ENCODE measurements at regions not wholly inside any gene's neighbourhood (a gene's known extent, or its start where the extent isn't known, plus 50 kb on each side); places are given as distances from the start of the nearest gene placed in this dataset.

DNA sequence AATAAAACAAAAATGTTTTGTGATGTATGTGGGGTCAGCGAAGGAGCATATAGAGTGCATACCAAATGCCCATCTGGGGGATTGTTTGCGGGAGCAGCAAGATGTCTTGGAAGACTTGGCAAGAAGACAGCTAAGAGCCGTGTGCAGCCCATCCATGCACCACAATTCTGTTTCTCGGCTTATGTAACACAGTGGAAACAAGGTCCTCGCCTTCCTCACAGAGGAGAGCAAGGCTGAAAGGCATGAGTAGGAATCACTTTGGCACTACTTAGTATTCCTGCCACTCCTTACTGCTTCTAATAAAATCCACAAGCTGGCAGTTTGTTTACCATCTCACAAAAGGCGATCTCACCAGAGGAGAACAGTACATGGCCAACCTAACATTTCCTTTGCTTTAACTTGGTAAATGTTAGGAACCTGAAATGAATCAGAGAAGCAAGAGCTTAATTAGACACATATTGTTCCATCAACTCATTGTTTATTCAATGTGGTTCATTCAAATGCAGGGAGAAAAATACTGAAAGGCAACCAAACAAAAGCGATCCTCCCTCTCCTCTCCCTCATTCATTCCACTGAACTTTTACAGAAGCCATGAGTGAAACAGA is 648.1 kb downstream of the ACTL7B start (continued):
- TF ChIP-seq, protein P1, sequence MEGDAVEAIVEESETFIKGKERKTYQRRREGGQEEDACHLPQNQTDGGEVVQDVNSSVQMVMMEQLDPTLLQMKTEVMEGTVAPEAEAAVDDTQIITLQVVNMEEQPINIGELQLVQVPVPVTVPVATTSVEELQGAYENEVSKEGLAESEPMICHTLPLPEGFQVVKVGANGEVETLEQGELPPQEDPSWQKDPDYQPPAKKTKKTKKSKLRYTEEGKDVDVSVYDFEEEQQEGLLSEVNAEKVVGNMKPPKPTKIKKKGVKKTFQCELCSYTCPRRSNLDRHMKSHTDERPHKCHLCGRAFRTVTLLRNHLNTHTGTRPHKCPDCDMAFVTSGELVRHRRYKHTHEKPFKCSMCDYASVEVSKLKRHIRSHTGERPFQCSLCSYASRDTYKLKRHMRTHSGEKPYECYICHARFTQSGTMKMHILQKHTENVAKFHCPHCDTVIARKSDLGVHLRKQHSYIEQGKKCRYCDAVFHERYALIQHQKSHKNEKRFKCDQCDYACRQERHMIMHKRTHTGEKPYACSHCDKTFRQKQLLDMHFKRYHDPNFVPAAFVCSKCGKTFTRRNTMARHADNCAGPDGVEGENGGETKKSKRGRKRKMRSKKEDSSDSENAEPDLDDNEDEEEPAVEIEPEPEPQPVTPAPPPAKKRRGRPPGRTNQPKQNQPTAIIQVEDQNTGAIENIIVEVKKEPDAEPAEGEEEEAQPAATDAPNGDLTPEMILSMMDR (conservative IDR thresholded peaks at IDR 0.05; ENCODE audit: low read depth in 2 of 2) = no peak
- TF ChIP-seq CREB1 (CRISPR knock-in tag; IDR thresholded peaks at IDR 0.05; ENCODE audit: low read depth) (no peak), STAT1 (IDR thresholded peaks at IDR 0.05; ENCODE audit: unreplicated experiment) (no peak), JUNB (IDR thresholded peaks at IDR 0.05; ENCODE audit: unreplicated experiment) (no peak), EZH2 (IDR thresholded peaks at IDR 0.05; ENCODE audit: low read depth, unreplicated experiment) (no peak), ZNF114 (CRISPR knock-in tag; IDR thresholded peaks at IDR 0.05) (no peak), ZNF331 (CRISPR knock-in tag; IDR thresholded peaks at IDR 0.05; ENCODE audit: low read depth) (no peak)
- TF ChIP-seq, protein P2, sequence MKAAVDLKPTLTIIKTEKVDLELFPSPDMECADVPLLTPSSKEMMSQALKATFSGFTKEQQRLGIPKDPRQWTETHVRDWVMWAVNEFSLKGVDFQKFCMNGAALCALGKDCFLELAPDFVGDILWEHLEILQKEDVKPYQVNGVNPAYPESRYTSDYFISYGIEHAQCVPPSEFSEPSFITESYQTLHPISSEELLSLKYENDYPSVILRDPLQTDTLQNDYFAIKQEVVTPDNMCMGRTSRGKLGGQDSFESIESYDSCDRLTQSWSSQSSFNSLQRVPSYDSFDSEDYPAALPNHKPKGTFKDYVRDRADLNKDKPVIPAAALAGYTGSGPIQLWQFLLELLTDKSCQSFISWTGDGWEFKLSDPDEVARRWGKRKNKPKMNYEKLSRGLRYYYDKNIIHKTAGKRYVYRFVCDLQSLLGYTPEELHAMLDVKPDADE (IDR thresholded peaks at IDR 0.05) = no peak

DNA sequence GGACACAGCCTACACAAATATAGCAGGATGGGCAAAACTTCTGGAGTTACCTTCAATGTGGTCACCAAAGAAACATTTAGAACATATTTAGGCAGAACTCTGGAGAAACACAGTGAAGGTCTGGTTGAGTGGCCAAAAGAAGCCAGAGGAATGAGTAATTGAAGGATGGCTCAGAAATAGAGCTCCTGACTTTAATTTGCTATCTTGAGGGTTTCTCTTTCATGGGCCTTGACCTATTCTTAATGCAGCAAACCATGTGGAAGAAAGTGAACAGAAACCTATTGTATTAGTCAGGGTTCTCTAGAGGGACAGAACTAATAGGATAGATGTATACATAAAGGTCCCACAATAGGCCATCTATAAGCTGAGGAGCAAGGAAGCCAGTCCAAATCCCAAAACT is 650.5 kb downstream of the ACTL7B start:
- Histone ChIP-seq H3K27ac (ENCODE audit: low read depth) (no peak overlapping the region), H3K79me2 (replicated peaks; ENCODE audit: insufficient read depth) (no peaks in the 10 kb centered on the region), H2AFZ (no peak overlapping the region), H3F3A (replicated peaks; ENCODE audit: low read depth) (no peaks in the 10 kb centered on the region), H4K20me1 (replicated peaks; ENCODE audit: insufficient read depth) (no peaks in the 10 kb centered on the region), H3K27me3 (ENCODE audit: insufficient read depth) (no peaks in the 10 kb centered on the region), H3K4me3 (no peak overlapping the region), H3K36me3 (ENCODE audit: insufficient read depth) (no peaks in the 10 kb centered on the region), H3K9me2 (ENCODE audit: insufficient read depth) (peaks cover 3% of the 10 kb centered on the region; the same call in 1 of the 2 replicates), H3K4me2 (no peak overlapping the region), H3K4me1 (ENCODE audit: insufficient read depth) (no peaks in the 10 kb centered on the region)
- no peaks in the 10 kb centered on the region; the same call in 2 of the 3 replicates for H3K9me3 Mint-ChIP-seq
- H3K27me3 Mint-ChIP-seq (ENCODE audit: insufficient read depth, low read depth, poor library complexity) = no peaks in the 10 kb centered on the region
- H3K4me1 Mint-ChIP-seq = no peaks in the 10 kb centered on the region
- H3K36me3 Mint-ChIP-seq (ENCODE audit: low read depth) = no peaks in the 10 kb centered on the region
- no peak overlapping the region for H3K27ac Mint-ChIP-seq
- no peak for ATAC-seq
- H3K4me3 Mint-ChIP-seq = no peak overlapping the region
- no peak for DNase-seq (ENCODE audit: low spot score)
- no peak for TF ChIP-seq JUNB (IDR thresholded peaks at IDR 0.05; ENCODE audit: unreplicated experiment)
- TF ChIP-seq NANOG (IDR thresholded peaks at IDR 0.05; ENCODE audit: borderline replicate concordance) = no peak
- no peak for TF ChIP-seq POLR2AphosphoS5 (IDR thresholded peaks at IDR 0.05; ENCODE audit: low read depth)
- TF ChIP-seq EZH2 (IDR thresholded peaks at IDR 0.05; ENCODE audit: low read depth, unreplicated experiment) = no peak
- TF ChIP-seq, protein P3, sequence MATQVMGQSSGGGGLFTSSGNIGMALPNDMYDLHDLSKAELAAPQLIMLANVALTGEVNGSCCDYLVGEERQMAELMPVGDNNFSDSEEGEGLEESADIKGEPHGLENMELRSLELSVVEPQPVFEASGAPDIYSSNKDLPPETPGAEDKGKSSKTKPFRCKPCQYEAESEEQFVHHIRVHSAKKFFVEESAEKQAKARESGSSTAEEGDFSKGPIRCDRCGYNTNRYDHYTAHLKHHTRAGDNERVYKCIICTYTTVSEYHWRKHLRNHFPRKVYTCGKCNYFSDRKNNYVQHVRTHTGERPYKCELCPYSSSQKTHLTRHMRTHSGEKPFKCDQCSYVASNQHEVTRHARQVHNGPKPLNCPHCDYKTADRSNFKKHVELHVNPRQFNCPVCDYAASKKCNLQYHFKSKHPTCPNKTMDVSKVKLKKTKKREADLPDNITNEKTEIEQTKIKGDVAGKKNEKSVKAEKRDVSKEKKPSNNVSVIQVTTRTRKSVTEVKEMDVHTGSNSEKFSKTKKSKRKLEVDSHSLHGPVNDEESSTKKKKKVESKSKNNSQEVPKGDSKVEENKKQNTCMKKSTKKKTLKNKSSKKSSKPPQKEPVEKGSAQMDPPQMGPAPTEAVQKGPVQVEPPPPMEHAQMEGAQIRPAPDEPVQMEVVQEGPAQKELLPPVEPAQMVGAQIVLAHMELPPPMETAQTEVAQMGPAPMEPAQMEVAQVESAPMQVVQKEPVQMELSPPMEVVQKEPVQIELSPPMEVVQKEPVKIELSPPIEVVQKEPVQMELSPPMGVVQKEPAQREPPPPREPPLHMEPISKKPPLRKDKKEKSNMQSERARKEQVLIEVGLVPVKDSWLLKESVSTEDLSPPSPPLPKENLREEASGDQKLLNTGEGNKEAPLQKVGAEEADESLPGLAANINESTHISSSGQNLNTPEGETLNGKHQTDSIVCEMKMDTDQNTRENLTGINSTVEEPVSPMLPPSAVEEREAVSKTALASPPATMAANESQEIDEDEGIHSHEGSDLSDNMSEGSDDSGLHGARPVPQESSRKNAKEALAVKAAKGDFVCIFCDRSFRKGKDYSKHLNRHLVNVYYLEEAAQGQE (IDR thresholded peaks at IDR 0.05; ENCODE audit: unreplicated experiment) = no peak
- TF ChIP-seq CREB1 (CRISPR knock-in tag; IDR thresholded peaks at IDR 0.05; ENCODE audit: low read depth) = no peak
- no peak for TF ChIP-seq EZH2phosphoT487 (IDR thresholded peaks at IDR 0.05; ENCODE audit: unreplicated experiment)
- TF ChIP-seq, protein P4, sequence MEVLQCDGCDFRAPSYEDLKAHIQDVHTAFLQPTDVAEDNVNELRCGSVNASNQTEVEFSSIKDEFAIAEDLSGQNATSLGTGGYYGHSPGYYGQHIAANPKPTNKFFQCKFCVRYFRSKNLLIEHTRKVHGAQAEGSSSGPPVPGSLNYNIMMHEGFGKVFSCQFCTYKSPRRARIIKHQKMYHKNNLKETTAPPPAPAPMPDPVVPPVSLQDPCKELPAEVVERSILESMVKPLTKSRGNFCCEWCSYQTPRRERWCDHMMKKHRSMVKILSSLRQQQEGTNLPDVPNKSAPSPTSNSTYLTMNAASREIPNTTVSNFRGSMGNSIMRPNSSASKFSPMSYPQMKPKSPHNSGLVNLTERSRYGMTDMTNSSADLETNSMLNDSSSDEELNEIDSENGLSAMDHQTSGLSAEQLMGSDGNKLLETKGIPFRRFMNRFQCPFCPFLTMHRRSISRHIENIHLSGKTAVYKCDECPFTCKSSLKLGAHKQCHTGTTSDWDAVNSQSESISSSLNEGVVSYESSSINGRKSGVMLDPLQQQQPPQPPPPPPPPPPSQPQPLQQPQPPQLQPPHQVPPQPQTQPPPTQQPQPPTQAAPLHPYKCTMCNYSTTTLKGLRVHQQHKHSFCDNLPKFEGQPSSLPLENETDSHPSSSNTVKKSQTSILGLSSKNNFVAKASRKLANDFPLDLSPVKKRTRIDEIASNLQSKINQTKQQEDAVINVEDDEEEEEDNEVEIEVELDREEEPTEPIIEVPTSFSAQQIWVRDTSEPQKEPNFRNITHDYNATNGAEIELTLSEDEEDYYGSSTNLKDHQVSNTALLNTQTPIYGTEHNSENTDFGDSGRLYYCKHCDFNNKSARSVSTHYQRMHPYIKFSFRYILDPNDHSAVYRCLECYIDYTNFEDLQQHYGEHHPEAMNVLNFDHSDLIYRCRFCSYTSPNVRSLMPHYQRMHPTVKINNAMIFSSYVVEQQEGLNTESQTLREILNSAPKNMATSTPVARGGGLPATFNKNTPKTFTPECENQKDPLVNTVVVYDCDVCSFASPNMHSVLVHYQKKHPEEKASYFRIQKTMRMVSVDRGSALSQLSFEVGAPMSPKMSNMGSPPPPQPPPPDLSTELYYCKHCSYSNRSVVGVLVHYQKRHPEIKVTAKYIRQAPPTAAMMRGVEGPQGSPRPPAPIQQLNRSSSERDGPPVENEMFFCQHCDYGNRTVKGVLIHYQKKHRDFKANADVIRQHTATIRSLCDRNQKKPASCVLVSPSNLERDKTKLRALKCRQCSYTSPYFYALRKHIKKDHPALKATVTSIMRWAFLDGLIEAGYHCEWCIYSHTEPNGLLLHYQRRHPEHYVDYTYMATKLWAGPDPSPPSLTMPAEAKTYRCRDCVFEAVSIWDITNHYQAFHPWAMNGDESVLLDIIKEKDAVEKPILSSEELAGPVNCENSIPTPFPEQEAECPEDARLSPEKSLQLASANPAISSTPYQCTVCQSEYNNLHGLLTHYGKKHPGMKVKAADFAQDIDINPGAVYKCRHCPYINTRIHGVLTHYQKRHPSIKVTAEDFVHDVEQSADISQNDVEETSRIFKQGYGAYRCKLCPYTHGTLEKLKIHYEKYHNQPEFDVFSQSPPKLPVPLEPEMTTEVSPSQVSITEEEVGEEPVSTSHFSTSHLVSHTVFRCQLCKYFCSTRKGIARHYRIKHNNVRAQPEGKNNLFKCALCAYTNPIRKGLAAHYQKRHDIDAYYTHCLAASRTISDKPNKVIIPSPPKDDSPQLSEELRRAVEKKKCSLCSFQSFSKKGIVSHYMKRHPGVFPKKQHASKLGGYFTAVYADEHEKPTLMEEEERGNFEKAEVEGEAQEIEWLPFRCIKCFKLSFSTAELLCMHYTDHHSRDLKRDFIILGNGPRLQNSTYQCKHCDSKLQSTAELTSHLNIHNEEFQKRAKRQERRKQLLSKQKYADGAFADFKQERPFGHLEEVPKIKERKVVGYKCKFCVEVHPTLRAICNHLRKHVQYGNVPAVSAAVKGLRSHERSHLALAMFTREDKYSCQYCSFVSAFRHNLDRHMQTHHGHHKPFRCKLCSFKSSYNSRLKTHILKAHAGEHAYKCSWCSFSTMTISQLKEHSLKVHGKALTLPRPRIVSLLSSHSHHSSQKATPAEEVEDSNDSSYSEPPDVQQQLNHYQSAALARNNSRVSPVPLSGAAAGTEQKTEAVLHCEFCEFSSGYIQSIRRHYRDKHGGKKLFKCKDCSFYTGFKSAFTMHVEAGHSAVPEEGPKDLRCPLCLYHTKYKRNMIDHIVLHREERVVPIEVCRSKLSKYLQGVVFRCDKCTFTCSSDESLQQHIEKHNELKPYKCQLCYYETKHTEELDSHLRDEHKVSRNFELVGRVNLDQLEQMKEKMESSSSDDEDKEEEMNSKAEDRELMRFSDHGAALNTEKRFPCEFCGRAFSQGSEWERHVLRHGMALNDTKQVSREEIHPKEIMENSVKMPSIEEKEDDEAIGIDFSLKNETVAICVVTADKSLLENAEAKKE (CRISPR knock-in tag; IDR thresholded peaks at IDR 0.05) = no peak

Data from GM23338 (cell line).